ENCODE measurements at regions not wholly inside any gene's neighbourhood (a gene's known extent, or its start where the extent isn't known, plus 50 kb on each side); places are given as distances from the start of the nearest gene placed in this dataset.

- no peak for DNase-seq (ENCODE audit: low read depth)
These were observed 136.4 kb downstream of the KIF26A start for GRCh38 chr14:104274806-104275205.

DNA sequence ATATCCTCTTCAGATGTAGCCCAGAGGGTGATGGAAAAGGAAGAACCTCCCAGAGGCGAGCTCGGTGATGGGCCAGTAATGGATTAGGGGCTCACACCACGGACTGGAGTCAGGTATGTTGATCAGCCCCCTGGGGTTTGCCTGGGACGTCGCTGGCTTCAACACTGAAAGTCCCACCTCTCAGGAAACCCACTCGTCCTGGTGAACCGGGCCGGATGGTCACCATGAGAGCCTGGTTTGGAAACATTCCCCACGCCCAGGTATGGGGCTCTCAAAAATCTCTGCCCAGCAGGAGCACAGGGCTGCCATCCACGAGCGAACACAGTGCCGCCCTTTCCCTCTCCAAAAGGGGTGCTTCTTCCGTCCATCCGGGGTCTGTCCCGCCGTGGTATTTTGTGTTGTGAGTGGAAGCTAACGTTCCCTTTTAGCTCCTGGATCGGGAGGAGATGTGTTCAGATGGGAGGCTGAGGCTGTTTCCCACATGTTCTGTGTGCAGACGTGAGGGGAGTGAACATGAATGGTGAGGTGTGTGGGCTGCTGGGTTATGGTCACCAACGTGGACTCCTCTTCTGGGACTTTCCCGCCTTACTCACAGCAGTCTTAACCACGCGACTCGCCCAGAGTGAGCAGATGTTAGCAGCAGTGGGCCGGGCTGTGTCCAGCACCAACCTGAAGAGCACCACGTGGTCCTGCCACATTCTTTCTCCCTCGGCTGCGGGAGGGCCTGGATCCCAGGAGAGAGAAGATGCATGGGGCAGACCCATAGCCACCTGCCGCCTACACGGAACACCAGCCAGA is 139.2 kb downstream of the KIF26A start:
- no peak for DNase-seq (ENCODE audit: low read depth)

DNA sequence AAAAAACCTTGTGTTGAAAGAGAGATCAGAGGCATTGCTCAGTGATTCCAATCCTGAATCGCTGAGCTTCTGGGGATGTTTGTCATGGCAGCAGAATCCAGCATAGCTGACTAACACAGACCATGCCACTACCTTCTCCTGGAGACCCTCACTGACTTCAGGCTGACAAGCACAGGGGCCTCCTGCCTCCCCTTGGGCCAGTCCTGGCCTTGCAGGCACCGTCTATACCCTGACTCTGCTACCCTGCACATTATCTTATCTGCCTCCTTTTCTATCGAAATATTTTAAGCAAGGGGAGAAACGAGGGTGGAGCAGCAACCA is 139.8 kb downstream of the KIF26A start:
- DNase-seq (ENCODE audit: low read depth), result no peak

- DNase-seq (ENCODE audit: low read depth), result no peak
These were observed 141.9 kb downstream of the KIF26A start for GRCh38 chr14:104280085-104280901.

- no peak for DNase-seq (ENCODE audit: low read depth)
These were observed 142.7 kb downstream of the KIF26A start for GRCh38 chr14:104280902-104281767.

GRCh38 chr14:104281768-104282301 is 143.4 kb downstream of the KIF26A start:
- DNase-seq (ENCODE audit: low read depth), result no peak

DNA sequence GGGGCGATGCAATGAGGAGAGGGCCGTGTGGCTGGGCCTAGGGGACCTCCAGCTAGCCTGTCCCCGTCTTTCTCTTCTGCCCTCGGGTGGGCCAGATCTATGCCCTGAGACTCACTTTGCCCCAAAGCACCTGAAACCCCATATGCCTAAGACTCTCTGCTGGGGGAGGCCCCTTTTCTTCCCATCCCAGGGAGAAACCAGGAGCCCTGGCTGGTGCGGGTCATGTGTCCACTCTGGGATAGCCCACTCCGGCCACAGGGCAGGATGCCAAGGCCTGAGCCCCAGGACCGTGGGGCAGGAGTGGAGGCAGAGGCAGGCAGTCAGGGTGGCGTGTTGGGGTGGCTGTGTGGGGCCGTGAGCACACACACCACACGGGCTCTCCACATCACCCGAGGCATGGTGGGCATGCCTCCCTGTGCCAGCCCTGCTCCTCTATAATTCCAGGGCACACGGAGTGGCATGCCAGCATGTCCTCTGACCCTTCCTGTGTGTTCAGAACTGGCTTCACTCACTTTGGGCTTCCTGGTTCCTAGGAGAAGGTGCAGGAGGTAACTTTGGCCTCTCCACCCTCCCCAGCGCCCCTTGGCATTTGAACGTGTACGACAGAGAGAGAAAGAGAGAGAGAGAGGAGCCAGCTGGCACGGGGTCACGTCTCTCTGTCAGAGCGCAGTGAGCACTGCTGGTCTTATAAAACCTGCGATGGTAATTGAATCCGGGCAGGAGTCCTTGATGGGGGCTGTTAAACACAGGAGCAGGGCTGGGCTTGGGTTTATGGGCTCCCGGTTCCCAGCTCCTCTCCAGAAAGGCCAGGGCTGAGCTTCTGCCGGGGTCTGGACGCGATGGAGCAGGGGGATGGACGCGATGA is 144.2 kb downstream of the KIF26A start:
- no peak for DNase-seq (ENCODE audit: low read depth)

- DNase-seq (ENCODE audit: low read depth), result no peak
These were observed 145.1 kb downstream of the KIF26A start for GRCh38 chr14:104283197-104284106.

DNA sequence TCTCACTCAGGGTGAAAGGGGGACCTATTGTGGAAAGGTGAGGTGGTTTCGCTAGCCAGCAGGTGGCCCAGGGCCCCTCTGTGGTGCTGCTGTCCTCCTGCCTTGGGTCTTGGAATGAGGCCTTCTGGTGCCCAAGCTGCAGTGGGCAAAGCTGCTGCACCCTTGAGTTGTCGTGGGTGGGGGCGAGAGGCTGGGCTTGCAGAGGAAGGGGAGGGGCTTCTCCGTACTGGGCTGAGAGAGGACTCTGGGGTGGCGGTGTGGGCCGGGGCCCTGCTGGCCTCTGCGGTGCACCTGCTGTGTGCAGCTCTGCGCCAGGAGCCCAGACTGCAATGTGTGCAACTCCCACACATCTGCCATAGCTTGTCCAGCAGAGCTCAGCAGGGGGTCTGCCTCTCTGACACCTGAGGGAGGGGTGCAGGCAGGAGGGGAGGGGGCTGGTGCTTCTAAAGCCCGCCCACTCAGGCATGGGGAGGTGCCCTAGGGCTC is 145.8 kb downstream of the KIF26A start:
- DNase-seq (ENCODE audit: low read depth), result no peak

- DNase-seq (ENCODE audit: low read depth), result no peak
These were observed 146.5 kb downstream of the KIF26A start for GRCh38 chr14:104284636-104285507.

- DNase-seq (ENCODE audit: low read depth), result no peak
These were observed 147.1 kb downstream of the KIF26A start for GRCh38 chr14:104285508-104285840.

DNA sequence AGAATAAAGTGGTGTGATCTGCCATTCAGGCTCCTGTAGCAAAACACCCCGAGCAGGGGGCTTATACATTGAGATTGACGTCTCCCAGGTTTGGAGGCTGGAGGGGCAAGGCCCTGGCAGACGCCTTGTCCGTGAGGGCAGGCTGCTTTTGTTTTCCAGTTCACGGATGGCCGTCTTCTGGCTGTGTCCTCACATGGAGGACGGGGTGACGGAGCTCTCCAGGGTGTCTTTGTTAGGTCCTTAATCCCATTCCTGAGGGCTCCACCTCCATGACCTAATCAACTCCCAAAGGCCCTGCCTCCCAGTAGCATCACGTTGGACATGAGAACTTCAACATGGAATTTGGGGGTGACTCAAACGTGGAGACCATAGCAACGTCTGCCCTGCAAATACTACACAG is 147.7 kb downstream of the KIF26A start:
- DNase-seq (ENCODE audit: low read depth), result no peak

DNA sequence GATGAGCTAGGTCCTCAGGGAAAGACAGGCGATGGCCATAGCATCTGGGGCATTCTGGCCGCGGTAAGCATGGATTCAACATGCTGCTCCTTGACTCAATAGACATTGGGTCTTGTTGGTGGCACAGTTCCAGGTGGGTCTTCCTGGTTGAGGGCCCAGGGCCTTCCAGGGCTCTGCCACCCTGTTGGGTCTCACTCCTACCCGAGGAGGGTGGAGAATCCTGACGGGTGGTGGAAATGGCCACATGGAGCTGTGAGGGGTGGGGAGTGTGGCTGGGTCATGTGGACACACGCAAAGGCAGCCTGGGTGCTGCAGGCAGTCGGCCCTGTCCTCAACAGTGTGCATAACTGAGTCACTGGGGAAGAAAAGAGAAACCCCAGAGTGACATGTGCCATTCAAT is 148.1 kb downstream of the KIF26A start:
- DNase-seq (ENCODE audit: low read depth), result no peak

DNA sequence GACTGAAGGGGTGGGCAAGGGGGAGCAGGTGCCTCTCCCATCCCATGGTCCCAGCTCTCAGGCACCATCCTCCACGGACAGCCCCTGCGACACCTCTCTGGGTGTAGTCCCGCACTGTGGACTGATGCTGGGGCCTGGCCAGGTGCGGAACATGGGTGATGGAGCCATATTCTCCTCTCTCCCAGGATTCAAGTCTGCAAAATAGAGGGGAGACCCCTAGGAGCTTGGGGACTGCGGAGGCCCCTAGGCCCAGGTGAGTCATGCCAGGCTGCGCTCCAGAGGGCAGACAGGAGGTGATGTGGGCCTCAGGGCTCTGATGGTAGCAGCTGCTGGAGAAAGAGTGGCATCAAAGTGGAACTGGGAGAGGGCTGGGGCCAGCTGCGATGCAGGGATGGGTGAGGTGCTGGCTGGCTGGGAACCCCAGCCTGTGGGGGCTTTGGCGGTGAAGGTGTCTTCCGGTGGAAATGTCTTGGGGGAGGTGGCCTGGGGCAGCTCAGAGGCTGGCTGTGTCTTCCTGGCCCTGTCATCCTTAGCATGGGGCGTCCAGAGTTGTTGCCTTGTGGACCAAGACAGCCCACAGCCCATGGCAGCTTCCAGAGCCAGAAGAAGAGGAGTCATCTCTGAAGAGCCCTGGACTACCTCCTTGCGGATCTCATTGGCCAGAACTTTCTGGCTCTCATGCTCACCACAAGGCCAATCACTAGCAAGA is 149.1 kb downstream of the KIF26A start:
- DNase-seq (ENCODE audit: low read depth), result no peak

DNA sequence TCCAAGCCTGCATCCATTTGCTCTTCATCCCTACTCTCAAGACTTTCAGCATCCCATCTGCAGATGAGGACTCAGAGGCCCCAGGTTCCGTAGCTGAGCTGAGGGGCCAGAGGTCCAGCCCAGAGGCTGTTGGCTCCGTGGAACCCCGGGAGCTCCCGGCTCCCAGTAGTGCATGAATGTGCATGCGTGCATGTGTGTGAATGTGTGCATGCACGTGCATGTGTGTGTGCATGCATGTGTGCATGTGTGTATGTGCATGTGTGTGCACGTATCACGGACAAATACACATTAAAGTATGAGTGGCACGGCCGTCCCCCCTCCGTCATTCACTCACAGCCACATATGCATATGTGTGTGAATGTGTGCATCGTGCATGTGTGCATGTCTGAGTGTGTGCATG is 149.9 kb downstream of the KIF26A start:
- DNase-seq (ENCODE audit: low read depth), result no peak

DNA sequence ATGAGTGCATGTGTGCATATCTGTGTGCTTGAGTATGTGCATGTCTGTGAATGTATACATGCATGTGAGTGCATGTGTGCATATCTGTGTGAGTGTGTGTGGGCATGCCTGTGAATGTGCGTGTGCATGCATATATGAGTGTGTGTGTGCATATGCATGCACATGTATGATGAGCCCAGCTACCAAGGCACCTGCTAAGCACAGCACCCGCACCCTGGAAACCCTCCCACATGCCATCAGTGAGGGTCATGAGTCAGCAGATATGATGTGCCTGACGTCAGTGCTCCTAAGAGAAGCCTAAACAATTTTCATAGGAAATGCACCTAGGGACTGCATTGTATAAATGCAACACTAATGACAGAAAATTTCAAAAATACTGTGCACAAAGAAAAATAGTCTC is 151.1 kb downstream of the KIF26A start:
- DNase-seq (ENCODE audit: low read depth), result no peak

GRCh38 chr14:104290058-104290667 is 151.8 kb downstream of the KIF26A start:
- DNase-seq (ENCODE audit: low read depth), result no peak

DNA sequence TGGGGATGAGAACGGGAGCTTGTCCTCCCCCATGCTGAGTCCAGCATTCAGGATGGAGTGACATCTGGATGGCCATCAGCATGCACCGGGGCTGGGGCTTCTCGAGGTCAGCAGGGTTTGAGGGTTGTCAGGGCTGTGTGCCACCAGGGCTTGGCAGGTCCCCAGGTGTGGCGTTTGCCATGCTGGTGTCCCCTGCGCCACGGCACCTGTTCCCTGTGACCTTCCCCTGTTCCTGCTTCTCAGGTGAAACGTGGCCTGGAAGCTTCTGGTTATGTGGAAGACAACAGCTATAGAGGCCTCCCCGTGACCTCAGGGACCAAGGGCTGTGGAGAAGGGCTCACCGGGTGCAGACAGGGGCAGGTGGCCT is 152.4 kb downstream of the KIF26A start:
- DNase-seq (ENCODE audit: low read depth), result no peak

Measured in stimulated activated CD4-positive, alpha-beta T cell treated with anti-CD3 and anti-CD28 coated beads, Interleukin-2, amount 100 ng/mL, for 4 hours (primary cell).